K562 (cell line): ENCODE measurements at regions not wholly inside any gene's neighbourhood (a gene's known extent, or its start where the extent isn't known, plus 50 kb on each side); places are given as distances from the start of the nearest gene placed in this dataset.

ENCODE experiments used
- CEBPB ChIP-seq: fragments of 450-650 bp; IDR thresholded peaks from 2 replicates; pipeline ENCODE4 v1.6.1; 2016; ENCODE audit warnings: missing genetic modification characterization, missing compliant biosample characterization
- DMBX1 ChIP-seq: fragments of 250-450 bp; sonication (Bioruptor Pico); IDR thresholded peaks from 2 replicates; pipeline ENCODE4 v1.8.0; 2022; ENCODE audit warnings: inconsistent platforms, mild to moderate bottlenecking, moderate library complexity, borderline replicate concordance
- ILK ChIP-seq: fragments of 450-650 bp; IDR thresholded peaks from 2 replicates; pipeline ENCODE4 v1.6.1; 2016; ENCODE audit warnings: missing genetic modification characterization, low read depth, mild to moderate bottlenecking, missing compliant biosample characterization, moderate library complexity, borderline replicate concordance
- POLR2AphosphoS5 ChIP-seq: IDR thresholded peaks from 2 replicates; pipeline ENCODE4 v1.6.1; 2011; ENCODE audit warnings: mild to moderate bottlenecking, low read depth, low read length, moderate library complexity; ENCODE audit not compliant: control insufficient read depth, insufficient read depth
- PRPF4 ChIP-seq: fragments of 200-400 bp; formaldehyde crosslinking; IDR thresholded peaks from one replicate; pipeline ENCODE4 v1.6.1; 2017; ENCODE audit warnings: low read length, low read depth, mild to moderate bottlenecking; ENCODE audit not compliant: insufficient read depth, poor library complexity, severe bottlenecking
- ZNF253 ChIP-seq: fragments of 250-450 bp; sonication (Bioruptor Pico); conservative IDR thresholded peaks from 2 replicates; pipeline ENCODE4 v1.6.1; 2021; ENCODE audit warnings: mild to moderate bottlenecking
- ZNF274 ChIP-seq: IDR thresholded peaks from 2 replicates; pipeline ENCODE4 v1.6.1; 2011; ENCODE audit warnings: low read depth, mild to moderate bottlenecking, low read length, moderate library complexity, borderline replicate concordance
- TF ChIP-seq, protein P1 (sequence below), 3 experiments: IDR thresholded peaks in 2 of 3; conservative IDR thresholded peaks in 1 of 3; 2 replicates each; pipeline ENCODE4 v1.5.1; 2011 to 2012; ENCODE audit warnings: low read length in 3 of 3, mild to moderate bottlenecking in 3 of 3, control low read depth in 2 of 3, improper control_type of control experiment in 1 of 3, inconsistent platforms in 1 of 3, low read depth in 1 of 3, mixed read lengths in 1 of 3, moderate library complexity in 1 of 3; ENCODE audit not compliant: insufficient read depth in 2 of 3
- TF ChIP-seq, protein P2 (sequence below): sonication (generic); formaldehyde crosslinking; IDR thresholded peaks from 2 replicates; pipeline ENCODE4 v1.8.0; 2023; ENCODE audit warnings: mild to moderate bottlenecking, missing genetic modification reagents

GRCh38 chr19:29044037-29044436, 168.9 kb downstream of the UQCRFS1 start:
- TF ChIP-seq CEBPB (tag) = no peak
- TF ChIP-seq, protein P1, sequence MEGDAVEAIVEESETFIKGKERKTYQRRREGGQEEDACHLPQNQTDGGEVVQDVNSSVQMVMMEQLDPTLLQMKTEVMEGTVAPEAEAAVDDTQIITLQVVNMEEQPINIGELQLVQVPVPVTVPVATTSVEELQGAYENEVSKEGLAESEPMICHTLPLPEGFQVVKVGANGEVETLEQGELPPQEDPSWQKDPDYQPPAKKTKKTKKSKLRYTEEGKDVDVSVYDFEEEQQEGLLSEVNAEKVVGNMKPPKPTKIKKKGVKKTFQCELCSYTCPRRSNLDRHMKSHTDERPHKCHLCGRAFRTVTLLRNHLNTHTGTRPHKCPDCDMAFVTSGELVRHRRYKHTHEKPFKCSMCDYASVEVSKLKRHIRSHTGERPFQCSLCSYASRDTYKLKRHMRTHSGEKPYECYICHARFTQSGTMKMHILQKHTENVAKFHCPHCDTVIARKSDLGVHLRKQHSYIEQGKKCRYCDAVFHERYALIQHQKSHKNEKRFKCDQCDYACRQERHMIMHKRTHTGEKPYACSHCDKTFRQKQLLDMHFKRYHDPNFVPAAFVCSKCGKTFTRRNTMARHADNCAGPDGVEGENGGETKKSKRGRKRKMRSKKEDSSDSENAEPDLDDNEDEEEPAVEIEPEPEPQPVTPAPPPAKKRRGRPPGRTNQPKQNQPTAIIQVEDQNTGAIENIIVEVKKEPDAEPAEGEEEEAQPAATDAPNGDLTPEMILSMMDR (IDR thresholded peaks at IDR 0.05 in 2 of 3, conservative IDR thresholded peaks at IDR 0.05 in 1 of 3; ENCODE audit: insufficient read depth in 2 of 3, low read depth in 1 of 3, low read length in 3 of 3) = no peak
- TF ChIP-seq ZNF253 (CRISPR knock-in tag) = no peak
- TF ChIP-seq POLR2AphosphoS5 = no peak
- no peak for TF ChIP-seq PRPF4
- TF ChIP-seq, protein P2, sequence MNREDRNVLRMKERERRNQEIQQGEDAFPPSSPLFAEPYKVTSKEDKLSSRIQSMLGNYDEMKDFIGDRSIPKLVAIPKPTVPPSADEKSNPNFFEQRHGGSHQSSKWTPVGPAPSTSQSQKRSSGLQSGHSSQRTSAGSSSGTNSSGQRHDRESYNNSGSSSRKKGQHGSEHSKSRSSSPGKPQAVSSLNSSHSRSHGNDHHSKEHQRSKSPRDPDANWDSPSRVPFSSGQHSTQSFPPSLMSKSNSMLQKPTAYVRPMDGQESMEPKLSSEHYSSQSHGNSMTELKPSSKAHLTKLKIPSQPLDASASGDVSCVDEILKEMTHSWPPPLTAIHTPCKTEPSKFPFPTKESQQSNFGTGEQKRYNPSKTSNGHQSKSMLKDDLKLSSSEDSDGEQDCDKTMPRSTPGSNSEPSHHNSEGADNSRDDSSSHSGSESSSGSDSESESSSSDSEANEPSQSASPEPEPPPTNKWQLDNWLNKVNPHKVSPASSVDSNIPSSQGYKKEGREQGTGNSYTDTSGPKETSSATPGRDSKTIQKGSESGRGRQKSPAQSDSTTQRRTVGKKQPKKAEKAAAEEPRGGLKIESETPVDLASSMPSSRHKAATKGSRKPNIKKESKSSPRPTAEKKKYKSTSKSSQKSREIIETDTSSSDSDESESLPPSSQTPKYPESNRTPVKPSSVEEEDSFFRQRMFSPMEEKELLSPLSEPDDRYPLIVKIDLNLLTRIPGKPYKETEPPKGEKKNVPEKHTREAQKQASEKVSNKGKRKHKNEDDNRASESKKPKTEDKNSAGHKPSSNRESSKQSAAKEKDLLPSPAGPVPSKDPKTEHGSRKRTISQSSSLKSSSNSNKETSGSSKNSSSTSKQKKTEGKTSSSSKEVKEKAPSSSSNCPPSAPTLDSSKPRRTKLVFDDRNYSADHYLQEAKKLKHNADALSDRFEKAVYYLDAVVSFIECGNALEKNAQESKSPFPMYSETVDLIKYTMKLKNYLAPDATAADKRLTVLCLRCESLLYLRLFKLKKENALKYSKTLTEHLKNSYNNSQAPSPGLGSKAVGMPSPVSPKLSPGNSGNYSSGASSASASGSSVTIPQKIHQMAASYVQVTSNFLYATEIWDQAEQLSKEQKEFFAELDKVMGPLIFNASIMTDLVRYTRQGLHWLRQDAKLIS (CRISPR knock-in tag) = no peak
- TF ChIP-seq ZNF274 = no peak
- no peak for TF ChIP-seq ILK
- TF ChIP-seq DMBX1 (CRISPR knock-in tag) = no peak
